GM18867 (cell line): ENCODE measurements at regions not wholly inside any gene's neighbourhood (a gene's known extent, or its start where the extent isn't known, plus 50 kb on each side); places are given as distances from the start of the nearest gene placed in this dataset.

Experiments
- ATAC-seq: cut with Tn5 transposase; IDR thresholded peaks from one replicate; pipeline ENCODE4 v1.9.1; 2021; ENCODE audit warnings: mild to moderate bottlenecking, moderate library complexity; ENCODE audit not compliant: unreplicated experiment

GRCh38 chr6:146902846-146903245, 301.4 kb upstream of the STXBP5 start:
- ATAC-seq, result no peak

GRCh38 chr6:146903451-146903850, 300.8 kb upstream of the STXBP5 start:
- no peak for ATAC-seq

GRCh38 chr6:146904596-146904995, 299.6 kb upstream of the STXBP5 start:
- no peak for ATAC-seq

GRCh38 chr6:146905181-146905704, 299.0 kb upstream of the STXBP5 start:
- ATAC-seq, result no peak

- ATAC-seq, result no peak
These were observed 295.4 kb upstream of the STXBP5 start for GRCh38 chr6:146908786-146909185.

GRCh38 chr6:146909376-146909775, 294.8 kb upstream of the STXBP5 start:
- ATAC-seq, result no peak

- no peak for ATAC-seq
These were observed 294.3 kb upstream of the STXBP5 start for GRCh38 chr6:146909886-146910285.

GRCh38 chr6:146910611-146911010, 293.6 kb upstream of the STXBP5 start:
- ATAC-seq, result no peak

GRCh38 chr6:146911635-146912215, 292.5 kb upstream of the STXBP5 start:
- ATAC-seq, result no peak

GRCh38 chr6:146912730-146913685, 291.2 kb upstream of the STXBP5 start:
- ATAC-seq, result no peak

GRCh38 chr6:146913842-146914488, 290.3 kb upstream of the STXBP5 start:
- ATAC-seq, result no peak

- no peak for ATAC-seq
These were observed 289.4 kb upstream of the STXBP5 start for GRCh38 chr6:146914489-146915483.

- no peak for ATAC-seq
These were observed 288.5 kb upstream of the STXBP5 start for GRCh38 chr6:146915671-146916127.

GRCh38 chr6:146916435-146917025, 287.7 kb upstream of the STXBP5 start:
- no peak for ATAC-seq

GRCh38 chr6:146917182-146917581, 287.0 kb upstream of the STXBP5 start:
- no peak for ATAC-seq

GRCh38 chr6:146917979-146918378, 286.2 kb upstream of the STXBP5 start:
- ATAC-seq, result no peak

- ATAC-seq, result no peak
These were observed 285.2 kb upstream of the STXBP5 start for GRCh38 chr6:146919017-146919416.

GRCh38 chr6:146923205-146923833, 280.9 kb upstream of the STXBP5 start:
- ATAC-seq, result no peak

GRCh38 chr6:146925846-146926245, 278.4 kb upstream of the STXBP5 start:
- ATAC-seq, result no peak
